SK-N-SH (cell line): ENCODE measurements at regions not wholly inside any gene's neighbourhood (a gene's known extent, or its start where the extent isn't known, plus 50 kb on each side); places are given as distances from the start of the nearest gene placed in this dataset.

Source experiments
- CTCF ChIA-PET: fragments of 300-600, 350-600 bp; formaldehyde crosslinking; extraction: SDS; loops from one replicate; lab custom pipeline; 2021; lab: Yijun Ruan, JAX
- POLR2A ChIA-PET: fragments of 350-600 bp; sonication (Branson Sonifier 250); formaldehyde crosslinking; extraction: SDS; loops from one replicate; lab custom pipeline; 2020; ENCODE audit warnings: antibody characterized with exemption, inconsistent platforms; lab: Yijun Ruan, JAX
- DNase-seq: peaks from one replicate; pipeline ENCODE4 v3.0.0; 2012
- H2AFZ ChIP-seq: fragments of 200-600 bp; sonication (generic); 2 replicates; pipeline ENCODE4 v1.8.1; 2016; ENCODE audit warnings: antibody characterized with exemption, mild to moderate bottlenecking, low read depth
- H3F3A ChIP-seq: fragments of 200-600 bp; sonication (generic); replicated peaks from 2 replicates; pipeline ENCODE3; 2016; ENCODE audit warnings: antibody characterized with exemption, mild to moderate bottlenecking; ENCODE audit not compliant: insufficient read depth
- H3K27ac ChIP-seq, 2 experiments: fragments of 200-500 bp in 1 of 2; fragments of 200-600 bp in 1 of 2; sonication (Bioruptor generic) in 1 of 2; sonication (generic), shearing (Covaris generic) in 1 of 2; 2 replicates each; pipeline versions ENCODE4 v1.5.1 to v1.6.1; 2014 to 2016; ENCODE audit warnings: low read depth in 2 of 2, inconsistent platforms in 1 of 2, low read length in 1 of 2, mild to moderate bottlenecking in 1 of 2, mixed read lengths in 1 of 2
- H3K27me3 ChIP-seq: fragments of 200-600 bp; sonication (generic), shearing (Covaris generic); 2 replicates; pipeline ENCODE4 v1.6.1; 2016; ENCODE audit warnings: mixed run types; ENCODE audit not compliant: insufficient read depth
- H3K36me3 ChIP-seq, 2 experiments: fragments of 200-500 bp in 1 of 2; fragments of 200-600 bp in 1 of 2; sonication (Bioruptor generic) in 1 of 2; sonication (generic) in 1 of 2; replicated peaks in 1 of 2; 2 replicates each; pipeline versions ENCODE3 to v1.5.1; 2014 to 2016; ENCODE audit warnings: low read length in 1 of 2, mild to moderate bottlenecking in 1 of 2; ENCODE audit not compliant: insufficient read depth in 2 of 2, control insufficient read depth in 1 of 2
- H3K4me1 ChIP-seq, 2 experiments: fragments of 200-500 bp in 1 of 2; fragments of 200-600 bp in 1 of 2; sonication (Bioruptor generic) in 1 of 2; sonication (generic), shearing (Covaris generic) in 1 of 2; 2 replicates each; pipeline versions ENCODE4 v1.5.1 to v1.6.1; 2014 to 2016; ENCODE audit warnings: low read depth in 1 of 2, low read length in 1 of 2, mixed run types in 1 of 2; ENCODE audit not compliant: insufficient read depth in 2 of 2, control insufficient read depth in 1 of 2
- H3K4me2 ChIP-seq: fragments of 200-600 bp; sonication (generic), shearing (Covaris generic); 2 replicates; pipeline ENCODE4 v1.6.1; 2017; ENCODE audit warnings: mixed run types
- H3K4me3 ChIP-seq, 2 experiments: fragments of 200-500 bp in 1 of 2; fragments of 200-600 bp in 1 of 2; sonication (Bioruptor generic) in 1 of 2; sonication (generic), shearing (Covaris generic) in 1 of 2; 2 replicates each; pipeline versions ENCODE4 v1.5.1 to v1.8.1; 2014 to 2016; ENCODE audit warnings: low read depth in 2 of 2, inconsistent platforms in 1 of 2, low read length in 1 of 2, mild to moderate bottlenecking in 1 of 2, mixed read lengths in 1 of 2, moderate library complexity in 1 of 2
- H3K79me2 ChIP-seq: fragments of 200-600 bp; sonication (generic); 2 replicates; pipeline ENCODE4 v1.8.1; 2017; ENCODE audit warnings: mild to moderate bottlenecking; ENCODE audit not compliant: insufficient read depth
- H3K9ac ChIP-seq: fragments of 200-600 bp; sonication (generic); 2 replicates; pipeline ENCODE4 v1.6.1; 2017; ENCODE audit warnings: mixed run types
- H3K9me2 ChIP-seq: fragments of 200-600 bp; sonication (generic); 2 replicates; pipeline ENCODE4 v1.6.1; 2017; ENCODE audit warnings: mixed run types
- H3K9me3 ChIP-seq: fragments of 200-600 bp; sonication (generic); 2 replicates; pipeline ENCODE4 v1.6.1; 2017; ENCODE audit warnings: mixed run types, mild to moderate bottlenecking, moderate library complexity
- H4K20me1 ChIP-seq: fragments of 200-600 bp; sonication (generic); 2 replicates; pipeline ENCODE4 v1.6.1; 2017; ENCODE audit warnings: mild to moderate bottlenecking, mixed run types; ENCODE audit not compliant: insufficient read depth
- EP300 ChIP-seq, 2 experiments: IDR thresholded peaks; 2 replicates each; pipeline versions ENCODE4 v1.4.0 to v1.6.1; 2012; ENCODE audit warnings: borderline replicate concordance in 1 of 2, low read depth in 1 of 2, low read length in 1 of 2
- EZH2phosphoT487 ChIP-seq: fragments of 200-600 bp; sonication (generic); IDR thresholded peaks from 2 replicates; pipeline ENCODE4 v1.6.1; 2017; ENCODE audit warnings: low read depth, mixed run types, mild to moderate bottlenecking, antibody characterized with exemption, moderate library complexity, borderline replicate concordance
- FOSL2 ChIP-seq: IDR thresholded peaks from 2 replicates; pipeline ENCODE4 v1.4.0; 2012; ENCODE audit warnings: low read depth, mild to moderate bottlenecking, moderate library complexity, borderline replicate concordance
- FOXJ3 ChIP-seq: sonication (generic); formaldehyde crosslinking; IDR thresholded peaks from 2 replicates; pipeline ENCODE4 v1.5.1; 2020; ENCODE audit warnings: mild to moderate bottlenecking, missing genetic modification reagents
- GABPA ChIP-seq: IDR thresholded peaks from 2 replicates; pipeline ENCODE4 v1.4.0; 2012; ENCODE audit warnings: low read depth, mild to moderate bottlenecking
- GATA2 ChIP-seq: sonication (generic); formaldehyde crosslinking; IDR thresholded peaks from 2 replicates; pipeline ENCODE4 v1.5.0; 2020; ENCODE audit warnings: mild to moderate bottlenecking, missing genetic modification reagents
- JUND ChIP-seq: IDR thresholded peaks from 2 replicates; pipeline ENCODE4 v1.4.0; 2012
- MXI1 ChIP-seq: IDR thresholded peaks from 2 replicates; pipeline ENCODE4 v1.6.1; 2012; ENCODE audit warnings: mild to moderate bottlenecking, low read depth, low read length, improper control_type of control experiment
- NFIC ChIP-seq: IDR thresholded peaks from 2 replicates; pipeline ENCODE4 v1.4.0; 2012; ENCODE audit warnings: borderline replicate concordance
- POLR2AphosphoS5 ChIP-seq: IDR thresholded peaks from 2 replicates; pipeline ENCODE4 v1.6.1; 2012; ENCODE audit warnings: low read depth, low read length
- RCOR1 ChIP-seq: fragments of 150-350 bp; IDR thresholded peaks from 2 replicates; pipeline ENCODE4 v1.6.1; 2017; ENCODE audit warnings: antibody characterized with exemption, low read length
- RFX5 ChIP-seq: IDR thresholded peaks from 2 replicates; pipeline ENCODE4 v1.6.1; 2012; ENCODE audit warnings: mild to moderate bottlenecking, improper control_type of control experiment, low read length
- SIN3A ChIP-seq: IDR thresholded peaks from 2 replicates; pipeline ENCODE4 v1.6.1; 2012; ENCODE audit warnings: low read depth, mild to moderate bottlenecking, low read length, moderate library complexity, borderline replicate concordance
- USF2 ChIP-seq: fragments of 150-350 bp; IDR thresholded peaks from 2 replicates; pipeline ENCODE4 v1.6.1; 2017; ENCODE audit warnings: antibody characterized with exemption, low read length, low read depth, borderline replicate concordance
- YY1 ChIP-seq: IDR thresholded peaks from 2 replicates; pipeline ENCODE4 v1.4.0; 2012; ENCODE audit warnings: low read depth, mild to moderate bottlenecking
- WGBS: methylation state at CpG from one replicate; pipeline ENCODE4 v1.1.6; 2017; ENCODE audit warnings: low lambda C conversion rate; 5-methylcytosine and 5-hydroxymethylcytosine counted together
- TF ChIP-seq, protein P1 (sequence below): IDR thresholded peaks from 2 replicates; pipeline ENCODE4 v1.6.1; 2012; ENCODE audit warnings: mild to moderate bottlenecking, low read depth, low read length, moderate library complexity

GRCh38 chr15:70442616-70443321, 320.6 kb downstream of the UACA start:
- Histone ChIP-seq H3K79me2 (no peaks in the 10 kb centered on the region), H3K4me1 (peaks cover 0 to 30% of the 10 kb centered on the region in 2 experiments; a peak in 2 of 4 replicates), H3K27me3 (peaks cover 25% of the 10 kb centered on the region; the same call in 1 of the 2 replicates), H3K9ac (no peak overlapping the region), H3K9me2 (no peaks in the 10 kb centered on the region), H3K27ac (no peak overlapping the region), H3F3A (no peaks in the 10 kb centered on the region), H3K9me3 (no peaks in the 10 kb centered on the region), H4K20me1 (no peaks in the 10 kb centered on the region), H3K36me3 (no peaks in the 10 kb centered on the region), H2AFZ (no peak overlapping the region), H3K4me2 (no peak overlapping the region), H3K4me3 (no peak overlapping the region)
- no peak for TF ChIP-seq MXI1
- no peak for TF ChIP-seq GATA2 (CRISPR knock-in tag)
- TF ChIP-seq USF2, result no peak
- no peak for TF ChIP-seq YY1
- TF ChIP-seq POLR2AphosphoS5, result no peak
- TF ChIP-seq, protein P1, sequence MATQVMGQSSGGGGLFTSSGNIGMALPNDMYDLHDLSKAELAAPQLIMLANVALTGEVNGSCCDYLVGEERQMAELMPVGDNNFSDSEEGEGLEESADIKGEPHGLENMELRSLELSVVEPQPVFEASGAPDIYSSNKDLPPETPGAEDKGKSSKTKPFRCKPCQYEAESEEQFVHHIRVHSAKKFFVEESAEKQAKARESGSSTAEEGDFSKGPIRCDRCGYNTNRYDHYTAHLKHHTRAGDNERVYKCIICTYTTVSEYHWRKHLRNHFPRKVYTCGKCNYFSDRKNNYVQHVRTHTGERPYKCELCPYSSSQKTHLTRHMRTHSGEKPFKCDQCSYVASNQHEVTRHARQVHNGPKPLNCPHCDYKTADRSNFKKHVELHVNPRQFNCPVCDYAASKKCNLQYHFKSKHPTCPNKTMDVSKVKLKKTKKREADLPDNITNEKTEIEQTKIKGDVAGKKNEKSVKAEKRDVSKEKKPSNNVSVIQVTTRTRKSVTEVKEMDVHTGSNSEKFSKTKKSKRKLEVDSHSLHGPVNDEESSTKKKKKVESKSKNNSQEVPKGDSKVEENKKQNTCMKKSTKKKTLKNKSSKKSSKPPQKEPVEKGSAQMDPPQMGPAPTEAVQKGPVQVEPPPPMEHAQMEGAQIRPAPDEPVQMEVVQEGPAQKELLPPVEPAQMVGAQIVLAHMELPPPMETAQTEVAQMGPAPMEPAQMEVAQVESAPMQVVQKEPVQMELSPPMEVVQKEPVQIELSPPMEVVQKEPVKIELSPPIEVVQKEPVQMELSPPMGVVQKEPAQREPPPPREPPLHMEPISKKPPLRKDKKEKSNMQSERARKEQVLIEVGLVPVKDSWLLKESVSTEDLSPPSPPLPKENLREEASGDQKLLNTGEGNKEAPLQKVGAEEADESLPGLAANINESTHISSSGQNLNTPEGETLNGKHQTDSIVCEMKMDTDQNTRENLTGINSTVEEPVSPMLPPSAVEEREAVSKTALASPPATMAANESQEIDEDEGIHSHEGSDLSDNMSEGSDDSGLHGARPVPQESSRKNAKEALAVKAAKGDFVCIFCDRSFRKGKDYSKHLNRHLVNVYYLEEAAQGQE, result no peak
- no peak for TF ChIP-seq FOSL2
- TF ChIP-seq FOXJ3 (CRISPR knock-in tag), result no peak
- ChIA-PET POLR2A (no interaction called here), CTCF (interaction anchor here (1.4 to 2.2 kb wide), 3 partner anchors 10 to 24 kb away, joined by 3 to 8 read pairs (median 4); no protein-coding TSS in a partner anchor)
- 82% methylated on average over 9 of the region's 13 CpGs for WGBS
- no peak for DNase-seq

DNA sequence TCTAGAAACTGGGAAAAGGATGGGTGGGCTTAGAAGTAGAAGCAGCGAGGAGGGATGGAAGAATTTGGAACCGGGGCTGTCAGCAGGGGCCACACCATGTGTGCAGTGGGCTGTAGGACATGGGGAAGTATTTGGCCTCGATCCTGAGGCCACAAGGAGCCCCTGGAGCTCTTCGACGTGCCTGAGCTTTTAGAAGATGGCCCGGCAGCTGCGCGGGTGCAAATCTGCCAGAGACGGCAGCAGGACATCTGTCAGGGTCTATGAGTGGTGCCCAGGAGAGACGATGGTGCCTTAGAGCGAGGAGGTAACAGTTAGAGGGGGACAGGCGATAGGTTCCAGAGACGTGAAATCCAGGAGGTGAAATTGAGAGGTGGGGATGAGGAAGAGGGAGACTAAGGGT, 321.1 kb downstream of the UACA start:
- no peaks in the 10 kb centered on the region for H3K9me3 ChIP-seq
- no peak overlapping the region for H3K27ac ChIP-seq
- CTCF ChIA-PET, result interaction anchor here (2.2 to 4.9 kb wide), 2 partner anchors 25 to 46 kb away, joined by 8 to 18 read pairs; no protein-coding TSS in a partner anchor
- no peaks in the 10 kb centered on the region for H3K79me2 ChIP-seq
- no peak overlapping the region for H2AFZ ChIP-seq
- H3K36me3 ChIP-seq, result no peaks in the 10 kb centered on the region
- H3K9ac ChIP-seq, result no peak overlapping the region
- H3K4me1 ChIP-seq, result peaks cover 0 to 28% of the 10 kb centered on the region in 2 experiments; a peak in 2 of 4 replicates
- no peaks in the 10 kb centered on the region for H4K20me1 ChIP-seq
- H3F3A ChIP-seq, result no peaks in the 10 kb centered on the region
- no peak for DNase-seq
- H3K4me2 ChIP-seq, result no peak overlapping the region
- H3K9me2 ChIP-seq, result no peaks in the 10 kb centered on the region
- no peak overlapping the region for H3K4me3 ChIP-seq
- peaks cover 25% of the 10 kb centered on the region; the same call in 1 of the 2 replicates for H3K27me3 ChIP-seq
- WGBS, result 81% methylated on average over 13 of the region's 13 CpGs
- POLR2A ChIA-PET, result no interaction called here
- TF ChIP-seq GATA2 (CRISPR knock-in tag), result no peak
- TF ChIP-seq RCOR1, result no peak
- TF ChIP-seq, protein P1, result no peak
- TF ChIP-seq NFIC, result no peak
- no peak for TF ChIP-seq JUND
- no peak for TF ChIP-seq SIN3A
- no peak for TF ChIP-seq EZH2phosphoT487
- no peak for TF ChIP-seq RFX5
- TF ChIP-seq EP300 (IDR thresholded peaks at IDR 0.05; ENCODE audit: borderline replicate concordance in 1 of 2, low read depth in 1 of 2, low read length in 1 of 2), result no peak
- no peak for TF ChIP-seq FOXJ3 (CRISPR knock-in tag)
- no peak for TF ChIP-seq POLR2AphosphoS5
- TF ChIP-seq USF2, result no peak
- TF ChIP-seq GABPA, result no peak
